Lower leg skin (tissue), 4 donors: ENCODE measurements at regions not wholly inside any gene's neighbourhood (a gene's known extent, or its start where the extent isn't known, plus 50 kb on each side); places are given as distances from the start of the nearest gene placed in this dataset.
"Not testable (repeated sequence)": the region's sequence is repeated elsewhere in the genome, so short reads cannot be mapped to it uniquely, and the experiment has no call there.

Experiments
- DNase-seq, 2 donors: peaks; one replicate each; pipeline ENCODE4 v3.0.0-alpha.2; 2019; ENCODE audit warnings: low spot score in 2 of 2
- H3K4me3 ChIP-seq: fragments of 200-600 bp; sonication (generic); 2 replicates; pipeline ENCODE4 v1.5.1; 2017; ENCODE audit warnings: mild to moderate bottlenecking, low read depth; ENCODE audit not compliant: poor library complexity, severe bottlenecking
- CTCF ChIP-seq, 3 donors: fragments of 450-650 bp; IDR thresholded peaks; one replicate each; pipeline ENCODE4 v1.5.1; 2016; ENCODE audit warnings: antibody characterized with exemption in 3 of 3, mild to moderate bottlenecking in 3 of 3, moderate library complexity in 2 of 3
- POLR2A ChIP-seq, 2 donors: fragments of 450-650 bp; IDR thresholded peaks; one replicate each; pipeline ENCODE4 v1.6.1; 2016 to 2017; ENCODE audit warnings: antibody characterized with exemption in 2 of 2, mild to moderate bottlenecking in 1 of 2, moderate library complexity in 1 of 2
- WGBS, 2 donors: methylation state at CpG; one replicate each; pipeline ENCODE4 v1.1.5; 2018; 5-methylcytosine and 5-hydroxymethylcytosine counted together
- intact Hi-C: fragments of 100-400 bp; cut with DNase I; formaldehyde crosslinking; loops from one replicate; pipeline ENCODE4 v1.15.0; 2023; ENCODE audit warnings: low total_unique reads

- no peak overlapping the region for H3K4me3 ChIP-seq
- intact Hi-C loops, result no loop called here
- DNase-seq, result no peak
- 96 to 97% methylated on average over 6 of the region's 6 CpGs for WGBS, 2 donors
- TF ChIP-seq POLR2A (IDR thresholded peaks at IDR 0.05), result no peak
- no peak for TF ChIP-seq CTCF (IDR thresholded peaks at IDR 0.05)
These were observed 194.8 kb upstream of the ZNF217 start for GRCh38 chr20:53788253-53789022.

GRCh38 chr20:53787491-53787931, 193.9 kb upstream of the ZNF217 start:
- intact Hi-C loops, H3K4me3 ChIP-seq: not testable (repeated sequence)
- peak in 1 of 2 donors; percentile 32 for DNase-seq
- 64 to 72% methylated on average over 8 of the region's 8 CpGs for WGBS, 2 donors

GRCh38 chr20:53786445-53787267, 193.0 kb upstream of the ZNF217 start:
- WGBS, 2 donors, result 50 to 55% methylated on average over 9 of the region's 9 CpGs
- no peak overlapping the region for H3K4me3 ChIP-seq
- peak in 1 of 2 donors; percentile 26 for DNase-seq
- no peak for TF ChIP-seq POLR2A (IDR thresholded peaks at IDR 0.05)
- no peak for TF ChIP-seq CTCF (IDR thresholded peaks at IDR 0.05)
- intact Hi-C loops, result no loop called here

- TF ChIP-seq POLR2A (IDR thresholded peaks at IDR 0.05) (no peak), CTCF (IDR thresholded peaks at IDR 0.05) (no peak)
- intact Hi-C loops, result no loop called here
- no peak for DNase-seq
- H3K4me3 ChIP-seq, result no peak overlapping the region
- WGBS, 2 donors, result 35 to 48% methylated on average over 3 of the region's 3 CpGs
These were observed 192.4 kb upstream of the ZNF217 start for GRCh38 chr20:53786071-53786444.

GRCh38 chr20:53785320-53785719, 191.7 kb upstream of the ZNF217 start:
- peak in 1 of 2 donors; percentile 67 for DNase-seq
- no peak overlapping the region for H3K4me3 ChIP-seq
- intact Hi-C loops, result no loop called here
- TF ChIP-seq CTCF (IDR thresholded peaks at IDR 0.05), result no peak
- no peak for TF ChIP-seq POLR2A (IDR thresholded peaks at IDR 0.05)
- 83 to 88% methylated on average over 3 of the region's 3 CpGs for WGBS, 2 donors

GRCh38 chr20:53783768-53784167, 190.1 kb upstream of the ZNF217 start:
- no peak for DNase-seq
- no peak for TF ChIP-seq POLR2A (IDR thresholded peaks at IDR 0.05)
- no peak for TF ChIP-seq CTCF (IDR thresholded peaks at IDR 0.05)
- intact Hi-C loops, result no loop called here
- 79 to 99% methylated on average over 3 of the region's 3 CpGs for WGBS, 2 donors
- no peak overlapping the region for H3K4me3 ChIP-seq
